Mesodermal cell (in vitro differentiated cells): ENCODE measurements at regions not wholly inside any gene's neighbourhood (a gene's known extent, or its start where the extent isn't known, plus 50 kb on each side); places are given as distances from the start of the nearest gene placed in this dataset.

Experiments
- H3K27ac ChIP-seq: 2 replicates; pipeline ENCODE4 v1.7.0; 2013; ENCODE audit warnings: mild to moderate bottlenecking, low read depth, low read length, moderate library complexity; ENCODE audit not compliant: severe bottlenecking
- H3K36me3 ChIP-seq: 2 replicates; pipeline ENCODE4 v1.7.1; 2013; ENCODE audit warnings: mild to moderate bottlenecking, low read length, moderate library complexity; ENCODE audit not compliant: control insufficient read depth, insufficient read depth
- H3K4me1 ChIP-seq: one replicate; pipeline ENCODE4 v1.7.1; 2013; ENCODE audit warnings: mild to moderate bottlenecking, low read length; ENCODE audit not compliant: insufficient read depth, control insufficient read depth, poor library complexity, severe bottlenecking
- H3K4me3 ChIP-seq: 2 replicates; pipeline ENCODE4 v1.7.0; 2013; ENCODE audit warnings: low read length, control low read depth, mild to moderate bottlenecking; ENCODE audit not compliant: insufficient read depth, poor library complexity, severe bottlenecking; ENCODE audit errors: extremely low read depth
- H3K9me3 ChIP-seq: 2 replicates; pipeline ENCODE4 v1.7.1; 2013; ENCODE audit warnings: mild to moderate bottlenecking, low read length, moderate library complexity; ENCODE audit not compliant: control insufficient read depth
- WGBS, 2 experiments: methylation state at CpG; one replicate each; pipeline ENCODE4 v1.1.5; 2013; ENCODE audit warnings: missing lambda C conversion rate in 2 of 2; ENCODE audit not compliant: insufficient coverage in 2 of 2; 5-methylcytosine and 5-hydroxymethylcytosine counted together

DNA sequence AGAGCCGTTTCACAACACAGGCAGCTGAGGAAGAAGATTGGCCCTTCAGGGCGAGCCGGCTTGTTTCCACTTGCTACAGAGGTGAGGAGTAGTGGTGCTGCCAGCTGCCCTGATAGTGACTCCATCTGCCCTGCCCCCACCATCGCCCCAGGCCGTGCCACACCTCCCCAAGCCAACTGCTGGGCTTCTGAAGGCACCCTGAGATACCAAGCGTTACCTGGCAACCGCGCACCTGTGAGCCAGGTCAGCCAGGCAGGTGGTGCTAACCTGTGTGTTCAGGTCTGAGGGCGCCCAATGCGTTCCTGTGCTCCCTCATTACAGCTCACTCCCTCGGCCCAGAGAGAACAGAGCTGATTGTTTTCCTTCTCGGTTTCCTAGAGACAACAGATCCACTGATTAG, 299.1 kb upstream of the ID4 start:
- Histone ChIP-seq H3K9me3 (no peaks in the 10 kb centered on the region), H3K27ac (no peak overlapping the region), H3K36me3 (no peaks in the 10 kb centered on the region), H3K4me1 (no peaks in the 10 kb centered on the region), H3K4me3 (no peak overlapping the region)
- 81 to 92% methylated on average over 6 to 12 of the region's 12 CpGs for WGBS, 2 experiments

- 60 to 100% methylated on average over 1 of the region's 2 CpGs for WGBS, 2 experiments
- Histone ChIP-seq H3K4me3 (no peak overlapping the region), H3K27ac (no peak overlapping the region), H3K4me1 (no peaks in the 10 kb centered on the region), H3K9me3 (no peaks in the 10 kb centered on the region), H3K36me3 (no peaks in the 10 kb centered on the region)
Observed at GRCh38 chr6:19547507-19547906, 289.7 kb upstream of the ID4 start.

DNA sequence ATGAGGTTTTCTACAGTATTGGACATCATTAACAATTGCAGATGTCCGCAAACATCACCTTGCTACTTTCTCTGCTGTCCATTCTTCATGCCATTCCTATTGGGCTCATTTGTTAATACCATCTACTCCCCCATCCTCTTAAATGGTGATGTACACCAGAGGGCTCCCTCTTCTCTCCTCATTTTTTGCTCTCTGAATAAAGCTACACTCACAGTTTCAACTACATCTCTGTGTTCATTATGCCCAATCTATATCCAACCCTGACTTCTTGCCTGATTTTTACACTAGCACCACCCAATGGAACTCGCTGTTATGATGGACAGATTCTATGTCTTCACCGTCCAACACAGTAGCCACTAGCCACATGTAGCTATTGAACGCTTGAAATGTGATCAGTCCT, 288.1 kb upstream of the ID4 start:
- WGBS, 2 experiments, result 91 to 100% methylated on average over 3 to 4 of the region's 4 CpGs
- Histone ChIP-seq H3K4me3 (no peak overlapping the region), H3K27ac (no peak overlapping the region), H3K36me3 (no peaks in the 10 kb centered on the region), H3K9me3 (no peaks in the 10 kb centered on the region), H3K4me1 (no peaks in the 10 kb centered on the region)

DNA sequence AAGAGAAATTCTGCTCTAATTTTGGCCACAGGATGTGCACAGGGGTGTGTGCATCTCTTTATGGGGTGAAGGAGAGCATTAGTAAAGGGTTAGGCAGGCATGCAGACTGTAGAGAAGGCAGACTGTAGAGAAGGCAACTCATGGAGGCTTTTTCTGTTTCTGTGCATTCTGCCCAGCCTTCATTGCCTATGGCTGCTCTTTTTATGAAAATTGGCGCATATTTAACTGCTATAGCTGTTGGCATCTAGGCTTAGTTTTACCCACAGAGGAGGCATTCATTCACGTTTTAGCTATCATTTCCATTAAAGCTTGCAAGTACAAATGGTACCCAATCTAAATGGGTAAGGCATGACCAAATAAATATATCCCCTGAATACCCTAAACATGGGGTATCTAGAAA, 286.8 kb upstream of the ID4 start:
- WGBS, 2 experiments, result 86 to 100% methylated on average over 1 to 2 of the region's 2 CpGs
- H3K27ac ChIP-seq, result no peak overlapping the region
- H3K9me3 ChIP-seq, result no peaks in the 10 kb centered on the region
- no peak overlapping the region for H3K4me3 ChIP-seq
- no peaks in the 10 kb centered on the region for H3K36me3 ChIP-seq
- no peaks in the 10 kb centered on the region for H3K4me1 ChIP-seq

DNA sequence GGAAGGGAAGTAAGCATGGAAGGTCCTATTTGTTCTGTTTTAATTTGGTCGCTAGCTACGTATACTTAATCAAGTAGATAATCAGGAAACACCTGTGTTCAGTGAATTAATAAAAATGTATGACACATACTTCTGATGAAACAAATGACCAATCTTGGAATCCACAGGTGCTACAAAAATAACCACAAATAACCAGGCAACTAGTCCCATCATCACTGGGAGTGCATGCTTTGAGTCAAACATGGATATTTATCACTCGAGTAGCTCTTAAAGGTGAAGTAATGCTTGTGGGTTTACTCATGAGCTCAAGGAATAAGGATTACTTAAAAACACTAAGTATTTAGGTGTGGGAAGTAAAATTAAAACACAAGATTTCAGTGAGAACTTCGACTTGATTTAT, 285.6 kb upstream of the ID4 start:
- no peaks in the 10 kb centered on the region for H3K4me1 ChIP-seq
- 71% methylated on average over 1 of the region's 4 CpGs; no CpG with 5 or more reads in 1 of the 2 experiments for WGBS, 2 experiments
- no peaks in the 10 kb centered on the region for H3K9me3 ChIP-seq
- H3K27ac ChIP-seq, result no peak overlapping the region
- no peaks in the 10 kb centered on the region for H3K36me3 ChIP-seq
- H3K4me3 ChIP-seq, result no peak overlapping the region

GRCh38 chr6:19552076-19552475, 285.1 kb upstream of the ID4 start:
- WGBS, 2 experiments, result no CpG with 5 or more reads among the region's 3 CpGs

GRCh38 chr6:19552588-19552987, 284.6 kb upstream of the ID4 start:
- Histone ChIP-seq H3K36me3 (no peaks in the 10 kb centered on the region), H3K4me3 (no peak overlapping the region), H3K4me1 (no peaks in the 10 kb centered on the region), H3K9me3 (no peaks in the 10 kb centered on the region), H3K27ac (no peak overlapping the region)
- WGBS, 2 experiments, result no CpG with 5 or more reads among the region's 2 CpGs

More at GRCh38 chr6:19552076-19552475, 285.1 kb upstream of the ID4 start:
- Histone ChIP-seq H3K4me3 (no peak overlapping the region), H3K36me3 (no peaks in the 10 kb centered on the region), H3K27ac (no peak overlapping the region), H3K9me3 (no peaks in the 10 kb centered on the region), H3K4me1 (no peaks in the 10 kb centered on the region)

- no peak overlapping the region for H3K27ac ChIP-seq
- WGBS, 2 experiments, result 94 to 98% methylated on average over 5 to 6 of the region's 9 CpGs
- H3K4me3 ChIP-seq, result no peak overlapping the region
- H3K9me3 ChIP-seq, result no peaks in the 10 kb centered on the region
- no peaks in the 10 kb centered on the region for H3K4me1 ChIP-seq
- H3K36me3 ChIP-seq, result no peaks in the 10 kb centered on the region
Observed at GRCh38 chr6:19554356-19555225, 282.6 kb upstream of the ID4 start.

GRCh38 chr6:19557191-19557590, 280.0 kb upstream of the ID4 start:
- WGBS, 2 experiments, result 90% methylated on average over 2 of the region's 3 CpGs; no CpG with 5 or more reads in 1 of the 2 experiments

DNA sequence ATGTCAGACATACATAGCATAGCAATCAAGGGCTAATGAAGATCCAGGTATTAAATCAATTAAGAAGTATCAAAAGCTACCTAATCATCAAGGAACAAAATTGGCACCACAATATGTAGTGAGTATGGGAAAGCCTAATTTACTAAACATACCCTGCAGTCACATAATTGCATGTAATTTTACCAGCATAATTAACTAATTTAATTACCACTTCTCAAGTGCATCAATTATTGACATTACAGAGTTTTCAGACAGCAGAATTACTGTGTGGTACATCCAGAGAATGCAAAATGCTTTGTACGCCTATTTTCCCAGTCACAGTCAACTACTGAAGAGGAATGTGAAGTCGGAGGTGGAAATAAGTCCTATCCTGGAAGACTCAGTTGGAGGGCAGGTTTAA, 279.0 kb upstream of the ID4 start:
- H3K36me3 ChIP-seq, result no peaks in the 10 kb centered on the region
- WGBS, 2 experiments, result 94% methylated on average over 2 of the region's 2 CpGs; no CpG with 5 or more reads in 1 of the 2 experiments
- H3K4me3 ChIP-seq, result no peak overlapping the region
- no peak overlapping the region for H3K27ac ChIP-seq
- no peaks in the 10 kb centered on the region for H3K4me1 ChIP-seq
- H3K9me3 ChIP-seq, result no peaks in the 10 kb centered on the region

More at GRCh38 chr6:19557191-19557590, 280.0 kb upstream of the ID4 start:
- Histone ChIP-seq H3K36me3 (no peaks in the 10 kb centered on the region), H3K9me3 (no peaks in the 10 kb centered on the region), H3K27ac (no peak overlapping the region), H3K4me3 (no peak overlapping the region), H3K4me1 (no peaks in the 10 kb centered on the region)

DNA sequence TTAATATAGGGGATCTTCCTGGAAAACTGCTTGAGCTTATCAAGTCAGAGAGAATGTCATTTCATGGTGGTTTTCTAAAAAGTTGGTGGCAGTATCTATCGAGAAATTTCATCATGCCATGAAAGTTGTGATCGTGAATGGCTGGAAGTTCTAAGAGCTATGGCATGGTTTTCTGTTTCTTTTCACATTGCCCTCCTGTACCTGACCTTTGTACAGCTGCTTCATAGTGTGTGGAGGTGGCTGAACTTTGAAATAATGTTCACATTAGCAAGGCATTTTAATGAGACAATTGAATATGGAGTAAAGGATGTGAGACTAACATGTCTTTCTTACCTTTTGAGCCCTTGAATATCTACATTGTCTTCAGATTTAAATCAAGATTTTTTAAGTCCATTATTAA, 278.2 kb upstream of the ID4 start:
- Histone ChIP-seq H3K9me3 (no peaks in the 10 kb centered on the region), H3K36me3 (no peaks in the 10 kb centered on the region), H3K4me1 (no peaks in the 10 kb centered on the region), H3K27ac (no peak overlapping the region), H3K4me3 (no peak overlapping the region)
- 75 to 92% methylated on average over 1 to 2 of the region's 2 CpGs for WGBS, 2 experiments
